MM.1S (cell line): ENCODE measurements at regions not wholly inside any gene's neighbourhood (a gene's known extent, or its start where the extent isn't known, plus 50 kb on each side); places are given as distances from the start of the nearest gene placed in this dataset.

Experiments
- CTCF ChIP-seq: fragments of 300-600 bp; sonication (generic); IDR thresholded peaks from 2 replicates; pipeline ENCODE4 v1.5.1; 2016; ENCODE audit warnings: antibody characterized with exemption, low read length, mixed read lengths
- EZH2 ChIP-seq: fragments of 300-600 bp; sonication (generic); optimal IDR thresholded peaks from 2 replicates; pipeline ENCODE3; 2017; ENCODE audit warnings: low read depth, mild to moderate bottlenecking, antibody characterized with exemption, low read length, mixed read lengths

GRCh38 chr2:43077876-43078275 is 148.5 kb downstream of the ZFP36L2 start:
- TF ChIP-seq CTCF (no peak), EZH2 (no peak)
